IMR-90 (cell line): ENCODE measurements at regions not wholly inside any gene's neighbourhood (a gene's known extent, or its start where the extent isn't known, plus 50 kb on each side); places are given as distances from the start of the nearest gene placed in this dataset.

ENCODE experiments used
- ATAC-seq: fragments of 200-7000 bp; cut with Tn5 transposase; 2 replicates; pipeline ENCODE4 v1.9.1; 2020; ENCODE audit warnings: low read depth, mild to moderate bottlenecking, moderate library complexity
- BruUV-seq: library from RNA; stranded (reverse); fragments of 400-500 nt; replicated peaks from 2 replicates; lab custom pipeline; 2021; lab: Mats Ljungman, UMichigan
- CTCF ChIA-PET: fragments of 300-600 bp; formaldehyde crosslinking; extraction: SDS; loops from one replicate; lab custom pipeline; 2021; ENCODE audit warnings: antibody characterized with exemption; lab: Yijun Ruan, JAX
- POLR2A ChIA-PET: fragments of 300-600 bp; sonication (Branson Sonifier 250); formaldehyde crosslinking; loops from one replicate; lab custom pipeline; 2022; ENCODE audit warnings: antibody characterized with exemption; ENCODE audit not compliant: unreplicated experiment; lab: Charles Lee
- DNase-seq: peaks from one replicate; pipeline ENCODE4 v3.0.0; 2013
- H2AFZ ChIP-seq: replicated peaks from 2 replicates; pipeline ENCODE3; 2013; ENCODE audit warnings: low read length, mild to moderate bottlenecking; ENCODE audit not compliant: poor library complexity
- H2AK5ac ChIP-seq: 2 replicates; pipeline ENCODE4 v1.6.1; 2013; ENCODE audit warnings: low read depth, low read length, inconsistent platforms
- H2AK9ac ChIP-seq: replicated peaks from 2 replicates; pipeline ENCODE3; 2013; ENCODE audit warnings: mild to moderate bottlenecking, low read depth, low read length, moderate library complexity; ENCODE audit not compliant: poor library complexity
- H2BK120ac ChIP-seq: 2 replicates; pipeline ENCODE4 v1.6.1; 2013; ENCODE audit warnings: low read depth, low read length, inconsistent platforms
- H2BK15ac ChIP-seq: 3 replicates; pipeline ENCODE4 v1.6.1; 2013; ENCODE audit warnings: low read depth, low read length, inconsistent platforms
- H2BK20ac ChIP-seq: 2 replicates; pipeline ENCODE4 v1.6.1; 2013; ENCODE audit warnings: low read depth, mild to moderate bottlenecking, inconsistent platforms, low read length, moderate library complexity
- H2BK5ac ChIP-seq: 2 replicates; pipeline ENCODE4 v1.6.1; 2013; ENCODE audit warnings: mild to moderate bottlenecking, low read depth, low read length, inconsistent platforms; ENCODE audit not compliant: poor library complexity, severe bottlenecking
- H3K14ac ChIP-seq: replicated peaks from 2 replicates; pipeline ENCODE4 v1.6.1; 2013; ENCODE audit warnings: low read depth, low read length, inconsistent platforms
- H3K18ac ChIP-seq: 2 replicates; pipeline ENCODE4 v1.6.1; 2013; ENCODE audit warnings: low read depth, low read length, control low read depth
- H3K23ac ChIP-seq: 2 replicates; pipeline ENCODE4 v1.6.1; 2013; ENCODE audit warnings: low read depth, low read length, inconsistent platforms
- H3K27ac ChIP-seq: 2 replicates; pipeline ENCODE4 v1.5.1; 2013; ENCODE audit warnings: mild to moderate bottlenecking, control low read depth, low read length; ENCODE audit not compliant: insufficient read depth
- H3K27me3 ChIP-seq: 2 replicates; pipeline ENCODE4 v1.6.1; 2013; ENCODE audit warnings: low read length; ENCODE audit not compliant: control insufficient read depth, insufficient read depth
- H3K36me3 ChIP-seq: 2 replicates; pipeline ENCODE4 v1.6.1; 2013; ENCODE audit warnings: low read length, mixed read lengths; ENCODE audit not compliant: control insufficient read depth, insufficient read depth
- H3K4ac ChIP-seq: 2 replicates; pipeline ENCODE4 v1.6.1; 2013; ENCODE audit warnings: low read depth, low read length, inconsistent platforms
- H3K4me1 ChIP-seq: 2 replicates; pipeline ENCODE4 v1.6.1; 2013; ENCODE audit warnings: low read length, mixed read lengths; ENCODE audit not compliant: control insufficient read depth, insufficient read depth
- H3K4me2 ChIP-seq: 2 replicates; pipeline ENCODE4 v1.6.1; 2013; ENCODE audit warnings: low read depth, mild to moderate bottlenecking, control low read depth, low read length, moderate library complexity
- H3K4me3 ChIP-seq: 2 replicates; pipeline ENCODE4 v1.5.1; 2013; ENCODE audit warnings: low read depth, mild to moderate bottlenecking, control low read depth, low read length, moderate library complexity; ENCODE audit not compliant: insufficient read depth
- H3K56ac ChIP-seq: 2 replicates; pipeline ENCODE4 v1.6.1; 2013; ENCODE audit warnings: low read length, inconsistent platforms; ENCODE audit not compliant: insufficient read depth; ENCODE audit errors: extremely low read depth
- H3K79me1 ChIP-seq, 2 experiments: 2 replicates each; pipeline ENCODE4 v1.6.1; 2013; ENCODE audit warnings: low read length in 2 of 2, inconsistent platforms in 1 of 2, low read depth in 1 of 2
- H3K9ac ChIP-seq: 2 replicates; pipeline ENCODE4 v1.6.1; 2013; ENCODE audit warnings: low read depth, low read length, control low read depth
- H3K9me1 ChIP-seq: 2 replicates; pipeline ENCODE4 v1.6.1; 2013; ENCODE audit warnings: low read length, inconsistent platforms; ENCODE audit not compliant: insufficient read depth
- H3K9me3 ChIP-seq: 2 replicates; pipeline ENCODE4 v1.6.1; 2013; ENCODE audit warnings: low read length; ENCODE audit not compliant: control insufficient read depth, insufficient read depth
- H4K20me1 ChIP-seq: 2 replicates; pipeline ENCODE4 v1.6.1; 2013; ENCODE audit warnings: low read length, inconsistent platforms; ENCODE audit not compliant: insufficient read depth
- H4K5ac ChIP-seq: 2 replicates; pipeline ENCODE4 v1.6.1; 2013; ENCODE audit warnings: mild to moderate bottlenecking, low read depth, low read length, control low read depth
- H4K8ac ChIP-seq, 2 experiments: 2 replicates each; pipeline ENCODE4 v1.6.1; 2013; ENCODE audit warnings: low read depth in 2 of 2, low read length in 2 of 2, control low read depth in 1 of 2, inconsistent platforms in 1 of 2
- H4K91ac ChIP-seq: 2 replicates; pipeline ENCODE4 v1.6.1; 2013; ENCODE audit warnings: low read depth, low read length, inconsistent platforms; ENCODE audit not compliant: insufficient read depth
- BHLHE40 ChIP-seq: fragments of 150-350 bp; IDR thresholded peaks from 2 replicates; pipeline ENCODE4 v1.6.1; 2016; ENCODE audit warnings: mild to moderate bottlenecking, low read depth, low read length
- CEBPB ChIP-seq: IDR thresholded peaks from 2 replicates; pipeline ENCODE4 v1.6.1; 2012; ENCODE audit warnings: low read depth, low read length, improper control_type of control experiment
- CHD1 ChIP-seq: IDR thresholded peaks from 2 replicates; pipeline ENCODE4 v1.6.1; 2012; ENCODE audit warnings: low read depth, low read length, improper control_type of control experiment
- FOS ChIP-seq: fragments of 150-350 bp; IDR thresholded peaks from 2 replicates; pipeline ENCODE4 v1.6.1; 2016; ENCODE audit warnings: low read depth, low read length
- MAFK ChIP-seq: IDR thresholded peaks from 2 replicates; pipeline ENCODE4 v1.6.1; 2012; ENCODE audit warnings: low read depth, low read length, improper control_type of control experiment
- MXI1 ChIP-seq: IDR thresholded peaks from 2 replicates; pipeline ENCODE4 v1.6.1; 2012; ENCODE audit warnings: low read depth, mild to moderate bottlenecking, low read length, moderate library complexity, borderline replicate concordance
- NFE2L2 ChIP-seq: fragments of 150-350 bp; IDR thresholded peaks from 2 replicates; pipeline ENCODE4 v1.6.1; 2016; ENCODE audit warnings: low read depth, mild to moderate bottlenecking, low read length
- RAD21 ChIP-seq: IDR thresholded peaks from 2 replicates; pipeline ENCODE4 v1.6.1; 2012; ENCODE audit warnings: low read length, improper control_type of control experiment
- RCOR1 ChIP-seq: IDR thresholded peaks from 2 replicates; pipeline ENCODE4 v1.6.1; 2012; ENCODE audit warnings: mild to moderate bottlenecking, low read length, improper control_type of control experiment; ENCODE audit not compliant: insufficient replicate concordance
- SMC3 ChIP-seq: fragments of 150-350 bp; IDR thresholded peaks from 2 replicates; pipeline ENCODE4 v1.6.1; 2016; ENCODE audit warnings: low read depth, mild to moderate bottlenecking, antibody characterized with exemption, low read length, moderate library complexity
- USF2 ChIP-seq: fragments of 150-350 bp; IDR thresholded peaks from 2 replicates; pipeline ENCODE4 v1.6.1; 2017; ENCODE audit warnings: mild to moderate bottlenecking, antibody characterized with exemption, low read length, low read depth
- WGBS, 2 experiments: methylation state at CpG; one replicate each; pipeline versions ENCODE4 v1.1.5 to v1.1.7; 2013; ENCODE audit warnings: missing lambda C conversion rate in 2 of 2; ENCODE audit not compliant: insufficient read length in 1 of 2; ENCODE audit errors: extremely low coverage in 2 of 2; 5-methylcytosine and 5-hydroxymethylcytosine counted together
- dilution Hi-C: fragments of 300-500 bp; cut with HindIII; formaldehyde crosslinking; loops from one replicate; pipeline ENCODE4 v1.14.3; 2018; ENCODE audit warnings: low sequenced_read_pairs; ENCODE audit not compliant: unreplicated experiment
- in situ Hi-C: fragments of 300-500 bp; cut with MboI; formaldehyde crosslinking; loops from 3 replicates; pipeline ENCODE4 v1.14.3; 2019; ENCODE audit warnings: low sequenced_read_pairs, inconsistent platforms, mixed read lengths
- intact Hi-C: fragments of 100-400 bp; cut with micrococcal nuclease; formaldehyde crosslinking; loops from 2 replicates; pipeline ENCODE4 v1.10.0; 2022
- TF ChIP-seq, protein P1 (sequence below): conservative IDR thresholded peaks from 2 replicates; pipeline ENCODE4 v1.5.1; 2012; ENCODE audit warnings: mild to moderate bottlenecking, low read depth, low read length, improper control_type of control experiment

GRCh38 chr1:239302696-239303095, 83.7 kb upstream of the CHRM3 start:
- H3K18ac ChIP-seq: no peak overlapping the region
- TF ChIP-seq SMC3 (no peak), RCOR1 (no peak), USF2 (no peak), FOS (no peak), MAFK (no peak), RAD21 (no peak), BHLHE40 (no peak), CHD1 (no peak), NFE2L2 (no peak), MXI1 (no peak), CEBPB (no peak)
- TF ChIP-seq, protein P1, sequence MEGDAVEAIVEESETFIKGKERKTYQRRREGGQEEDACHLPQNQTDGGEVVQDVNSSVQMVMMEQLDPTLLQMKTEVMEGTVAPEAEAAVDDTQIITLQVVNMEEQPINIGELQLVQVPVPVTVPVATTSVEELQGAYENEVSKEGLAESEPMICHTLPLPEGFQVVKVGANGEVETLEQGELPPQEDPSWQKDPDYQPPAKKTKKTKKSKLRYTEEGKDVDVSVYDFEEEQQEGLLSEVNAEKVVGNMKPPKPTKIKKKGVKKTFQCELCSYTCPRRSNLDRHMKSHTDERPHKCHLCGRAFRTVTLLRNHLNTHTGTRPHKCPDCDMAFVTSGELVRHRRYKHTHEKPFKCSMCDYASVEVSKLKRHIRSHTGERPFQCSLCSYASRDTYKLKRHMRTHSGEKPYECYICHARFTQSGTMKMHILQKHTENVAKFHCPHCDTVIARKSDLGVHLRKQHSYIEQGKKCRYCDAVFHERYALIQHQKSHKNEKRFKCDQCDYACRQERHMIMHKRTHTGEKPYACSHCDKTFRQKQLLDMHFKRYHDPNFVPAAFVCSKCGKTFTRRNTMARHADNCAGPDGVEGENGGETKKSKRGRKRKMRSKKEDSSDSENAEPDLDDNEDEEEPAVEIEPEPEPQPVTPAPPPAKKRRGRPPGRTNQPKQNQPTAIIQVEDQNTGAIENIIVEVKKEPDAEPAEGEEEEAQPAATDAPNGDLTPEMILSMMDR: no peak
- H3K4me3 ChIP-seq: no peak overlapping the region
- H3K9me1 ChIP-seq: no peaks in the 10 kb centered on the region
- no peak overlapping the region for H3K56ac ChIP-seq
- H2BK20ac ChIP-seq: no peak overlapping the region
- dilution Hi-C loops (no loop called here), in situ Hi-C loops (no loop called here), intact Hi-C loops (no loop called here)
- CTCF ChIA-PET: no interaction called here
- no peaks in the 10 kb centered on the region for H4K20me1 ChIP-seq
- H2BK15ac ChIP-seq: no peak overlapping the region
- H3K4me1 ChIP-seq: no peaks in the 10 kb centered on the region
- BruUV-seq: no TSS peak
- no peak overlapping the region for H3K4me2 ChIP-seq
- H4K91ac ChIP-seq: no peak overlapping the region
- no peak for ATAC-seq
- H2BK5ac ChIP-seq: no peak overlapping the region
- no peak overlapping the region for H2AK9ac ChIP-seq
- 90% methylated on average over 2 of the region's 3 CpGs; no CpG with 5 or more reads in 1 of the 2 experiments for WGBS, 2 experiments
- H3K9me3 ChIP-seq: peaks cover 8% of the 10 kb centered on the region
- no peak overlapping the region for H2AFZ ChIP-seq
- H2AK5ac ChIP-seq: no peak overlapping the region
- H3K14ac ChIP-seq: no peak overlapping the region
- no peak overlapping the region for H3K27ac ChIP-seq
- no peaks in the 10 kb centered on the region for H3K36me3 ChIP-seq
- no peak overlapping the region for H2BK120ac ChIP-seq
- no peaks in the 10 kb centered on the region for H3K27me3 ChIP-seq
- H4K8ac ChIP-seq: no peak overlapping the region
- H3K9ac ChIP-seq: no peak overlapping the region
- no peak overlapping the region for H3K4ac ChIP-seq
- no peaks in the 10 kb centered on the region for H3K79me1 ChIP-seq
- POLR2A ChIA-PET: no interaction called here
- no peak overlapping the region for H3K23ac ChIP-seq
- no peak for DNase-seq
- H4K5ac ChIP-seq: no peak overlapping the region
